GM06990 (cell line): ENCODE measurements at regions not wholly inside any gene's neighbourhood (a gene's known extent, or its start where the extent isn't known, plus 50 kb on each side); places are given as distances from the start of the nearest gene placed in this dataset.

Experiments
- DNase-seq: peaks from one replicate; pipeline ENCODE4 v3.0.0-alpha.2; 2011; ENCODE audit not compliant: insufficient read length; ENCODE audit errors: extremely low read depth
- H3K27me3 ChIP-seq: replicated peaks from 2 replicates; pipeline ENCODE4 v1.6.0; 2011; ENCODE audit warnings: low read length; ENCODE audit not compliant: control insufficient read depth, insufficient read depth
- H3K36me3 ChIP-seq: 2 replicates; pipeline ENCODE4 v1.5.1; 2011; ENCODE audit warnings: low read length; ENCODE audit not compliant: control insufficient read depth, insufficient read depth
- H3K4me3 ChIP-seq: replicated peaks from 2 replicates; pipeline ENCODE4 v1.5.1; 2011; ENCODE audit warnings: low read depth, mild to moderate bottlenecking, control low read depth, low read length
- CTCF ChIP-seq: IDR thresholded peaks from 2 replicates; pipeline ENCODE4 v1.5.1; 2011; ENCODE audit warnings: low read length, control low read depth, mild to moderate bottlenecking, inconsistent platforms; ENCODE audit not compliant: insufficient read depth, poor library complexity, severe bottlenecking

GRCh38 chr2:105526000-105526925, 127.4 kb upstream of the FHL2 start:
- TF ChIP-seq CTCF: no peak
- Histone ChIP-seq H3K27me3 (no peaks in the 10 kb centered on the region), H3K36me3 (no peaks in the 10 kb centered on the region), H3K4me3 (no peak overlapping the region)
- no peak for DNase-seq

DNA sequence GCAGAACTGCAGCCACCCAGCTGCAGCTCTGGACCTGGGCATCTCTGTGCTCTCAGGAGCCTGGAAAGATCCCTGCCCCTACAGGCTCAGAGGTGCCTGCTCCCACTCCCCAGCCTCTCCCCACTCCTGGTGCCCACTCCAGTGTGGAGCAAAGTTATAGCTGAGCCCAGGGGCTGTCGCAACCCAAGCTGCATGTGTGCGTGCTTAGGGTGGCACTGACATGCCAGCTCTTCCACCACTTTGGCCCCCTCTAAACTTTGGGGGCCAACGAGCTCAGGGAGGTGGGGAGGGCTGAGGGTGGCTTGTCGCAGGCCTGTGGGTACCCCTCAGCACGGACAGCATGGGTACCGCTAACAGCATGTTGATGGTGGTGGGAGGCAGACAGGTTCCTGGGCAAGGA, 126.3 kb upstream of the FHL2 start:
- Histone ChIP-seq H3K4me3 (no peak overlapping the region), H3K36me3 (no peaks in the 10 kb centered on the region), H3K27me3 (no peaks in the 10 kb centered on the region)
- TF ChIP-seq CTCF: no peak
- no peak for DNase-seq

DNA sequence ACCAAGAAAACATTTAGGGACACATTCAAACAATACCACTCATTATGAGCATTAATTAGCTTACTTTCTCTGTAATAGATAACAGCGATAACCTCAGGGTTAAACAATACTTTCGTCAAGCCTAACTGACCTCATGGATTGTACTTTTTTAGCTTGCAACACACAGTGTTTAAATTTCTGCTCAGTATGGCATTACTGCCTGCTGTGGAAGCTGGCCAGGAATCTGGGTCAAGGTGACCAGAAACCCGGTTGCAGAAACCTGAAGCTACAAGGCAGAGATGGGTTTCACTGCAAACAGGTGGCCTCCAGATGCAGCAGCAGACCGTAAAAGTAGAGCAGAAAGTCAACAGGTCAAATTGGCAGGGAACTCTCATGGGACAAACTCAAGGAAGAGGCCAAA, 123.8 kb upstream of the FHL2 start:
- no peaks in the 10 kb centered on the region for H3K27me3 ChIP-seq
- no peaks in the 10 kb centered on the region for H3K36me3 ChIP-seq
- no peak for TF ChIP-seq CTCF
- DNase-seq: no peak
- H3K4me3 ChIP-seq: no peak overlapping the region

DNA sequence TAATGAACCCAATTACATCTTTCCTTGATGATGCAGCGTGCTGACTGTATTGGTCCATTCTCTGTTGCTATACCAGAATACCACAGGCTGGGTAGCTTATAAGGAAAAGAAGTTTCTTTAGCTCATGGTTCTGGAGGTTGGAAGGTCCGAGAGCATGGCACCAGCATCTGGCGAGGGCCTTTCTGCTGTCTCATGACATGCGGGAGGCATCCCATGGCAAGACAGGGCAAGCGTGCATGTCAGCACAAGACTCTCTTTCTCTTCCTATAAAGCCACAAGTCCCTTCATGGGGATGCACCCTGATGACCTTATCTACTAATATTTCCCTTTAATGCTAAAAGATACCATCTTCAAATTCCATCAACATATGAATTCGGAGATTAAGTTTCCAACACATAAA, 122.8 kb upstream of the FHL2 start:
- DNase-seq: no peak
- Histone ChIP-seq H3K4me3 (no peak overlapping the region), H3K27me3 (no peaks in the 10 kb centered on the region), H3K36me3 (no peaks in the 10 kb centered on the region)
- no peak for TF ChIP-seq CTCF

GRCh38 chr2:105521176-105521575, 122.3 kb upstream of the FHL2 start:
- H3K4me3 ChIP-seq: no peak overlapping the region
- H3K27me3 ChIP-seq: no peaks in the 10 kb centered on the region
- no peaks in the 10 kb centered on the region for H3K36me3 ChIP-seq
- no peak for DNase-seq
- TF ChIP-seq CTCF: peak; percentile 27

- H3K36me3 ChIP-seq: no peaks in the 10 kb centered on the region
- no peaks in the 10 kb centered on the region for H3K27me3 ChIP-seq
- TF ChIP-seq CTCF: no peak
- H3K4me3 ChIP-seq: no peak overlapping the region
- no peak for DNase-seq
Measured at GRCh38 chr2:105519516-105519915, 120.7 kb upstream of the FHL2 start.
